Liver (tissue), 7 donors: ENCODE measurements at regions not wholly inside any gene's neighbourhood (a gene's known extent, or its start where the extent isn't known, plus 50 kb on each side); places are given as distances from the start of the nearest gene placed in this dataset.

Experiments used
- DNase-seq: peaks from one replicate; pipeline ENCODE4 v3.0.0-alpha.2; 2017; ENCODE audit warnings: low spot score
- H3K27ac ChIP-seq, 2 donors: one replicate each; pipeline ENCODE4 v1.7.0; 2013; ENCODE audit warnings: inconsistent platforms in 2 of 2, low read length in 2 of 2, control low read depth in 1 of 2, low read depth in 1 of 2, mild to moderate bottlenecking in 1 of 2
- H3K27me3 ChIP-seq, 4 donors: one replicate each; pipeline versions ENCODE4 v1.6.1 to v1.7.0; 2013; ENCODE audit warnings: low read length in 3 of 4, inconsistent platforms in 1 of 4, mild to moderate bottlenecking in 1 of 4, moderate library complexity in 1 of 4; ENCODE audit not compliant: control insufficient read depth in 4 of 4, insufficient read depth in 4 of 4
- H3K36me3 ChIP-seq, 4 donors: one replicate each; pipeline versions ENCODE4 v1.6.1 to v1.7.0; 2013; ENCODE audit warnings: low read length in 3 of 4, mild to moderate bottlenecking in 3 of 4, low read depth in 1 of 4, moderate library complexity in 1 of 4; ENCODE audit not compliant: control insufficient read depth in 4 of 4, insufficient read depth in 3 of 4
- H3K4me1 ChIP-seq, 4 donors: one replicate each; pipeline versions ENCODE4 v1.6.1 to v1.7.0; 2013; ENCODE audit warnings: low read length in 3 of 4, mild to moderate bottlenecking in 3 of 4, moderate library complexity in 1 of 4; ENCODE audit not compliant: control insufficient read depth in 4 of 4, insufficient read depth in 4 of 4
- H3K4me3 ChIP-seq, 3 donors: one replicate each; pipeline versions ENCODE4 v1.6.1 to v1.7.0; 2013; ENCODE audit warnings: low read length in 3 of 3, control low read depth in 1 of 3, low read depth in 1 of 3, mild to moderate bottlenecking in 1 of 3
- H3K9ac ChIP-seq, 2 donors: one replicate each; pipeline ENCODE4 v1.7.0; 2013; ENCODE audit warnings: low read length in 2 of 2, mild to moderate bottlenecking in 2 of 2, moderate library complexity in 2 of 2, control low read depth in 1 of 2, low read depth in 1 of 2
- H3K9me3 ChIP-seq, 4 donors: one replicate each; pipeline versions ENCODE4 v1.6.1 to v1.7.0; 2013; ENCODE audit warnings: low read length in 3 of 4; ENCODE audit not compliant: control insufficient read depth in 4 of 4
- EGR1 ChIP-seq, 2 donors: IDR thresholded peaks; 2 replicates each; pipeline ENCODE4 v1.6.1; 2016 to 2018; ENCODE audit warnings: antibody characterized with exemption in 2 of 2, low read depth in 2 of 2
- FOXA1 ChIP-seq: IDR thresholded peaks from 2 replicates; pipeline ENCODE4 v1.6.1; 2016; ENCODE audit warnings: antibody characterized with exemption
- FOXA2 ChIP-seq: IDR thresholded peaks from 2 replicates; pipeline ENCODE4 v1.6.1; 2016; ENCODE audit warnings: antibody characterized with exemption
- GABPA ChIP-seq, 2 donors: IDR thresholded peaks in 1 of 2; conservative IDR thresholded peaks in 1 of 2; 2 replicates each; pipeline ENCODE4 v1.6.1; 2016; ENCODE audit warnings: antibody characterized with exemption in 2 of 2, mild to moderate bottlenecking in 1 of 2, moderate library complexity in 1 of 2
- HNF4A ChIP-seq, 2 donors: conservative IDR thresholded peaks; 2 replicates each; pipeline ENCODE4 v1.6.1; 2016; ENCODE audit warnings: antibody characterized with exemption in 2 of 2, mild to moderate bottlenecking in 2 of 2
- HNF4G ChIP-seq: IDR thresholded peaks from 2 replicates; pipeline ENCODE4 v1.6.1; 2016; ENCODE audit warnings: antibody characterized with exemption
- MAX ChIP-seq: IDR thresholded peaks from 2 replicates; pipeline ENCODE4 v1.6.1; 2016; ENCODE audit warnings: antibody characterized with exemption
- NR2F2 ChIP-seq: IDR thresholded peaks from 2 replicates; pipeline ENCODE4 v1.6.1; 2016; ENCODE audit warnings: antibody characterized with exemption
- RAD21 ChIP-seq, 2 donors: IDR thresholded peaks; 2 replicates each; pipeline ENCODE4 v1.6.1; 2016; ENCODE audit warnings: antibody characterized with exemption in 2 of 2, mild to moderate bottlenecking in 2 of 2
- REST ChIP-seq: IDR thresholded peaks from 2 replicates; pipeline ENCODE4 v1.6.1; 2016; ENCODE audit warnings: antibody characterized with exemption, mild to moderate bottlenecking
- RXRA ChIP-seq, 2 donors: IDR thresholded peaks; 2 replicates each; pipeline ENCODE4 v1.6.1; 2017 to 2018; ENCODE audit warnings: antibody characterized with exemption in 2 of 2, mild to moderate bottlenecking in 1 of 2
- SP1 ChIP-seq: IDR thresholded peaks from 2 replicates; pipeline ENCODE4 v1.6.1; 2018; ENCODE audit warnings: antibody characterized with exemption, mild to moderate bottlenecking
- TAF1 ChIP-seq: conservative IDR thresholded peaks from 2 replicates; pipeline ENCODE4 v1.6.1; 2016; ENCODE audit warnings: antibody characterized with exemption, mild to moderate bottlenecking
- WGBS: extraction: QIAGEN DNeasy Blood & Tissue Kit; methylation state at CpG from one replicate; pipeline ENCODE4 v1.1.7; 2013; 5-methylcytosine and 5-hydroxymethylcytosine counted together
- TF ChIP-seq, protein P1 (sequence below): IDR thresholded peaks from 2 replicates; pipeline ENCODE4 v1.6.1; 2016; ENCODE audit warnings: antibody characterized with exemption
- TF ChIP-seq, protein P2 (sequence below): IDR thresholded peaks from 2 replicates; pipeline ENCODE4 v1.6.1; 2016; ENCODE audit warnings: antibody characterized with exemption
- donor health status: healthy.
- donor health status: healthy.
- donor health status: healthy.
- donor health status: healthy.

- TF ChIP-seq REST (no peak), RXRA (IDR thresholded peaks at IDR 0.05) (no peak), TAF1 (no peak), EGR1 (IDR thresholded peaks at IDR 0.05; ENCODE audit: low read depth in 2 of 2) (no peak), NR2F2 (no peak), MAX (no peak), SP1 (no peak), GABPA (IDR thresholded peaks at IDR 0.05 in 1 of 2, conservative IDR thresholded peaks at IDR 0.05 in 1 of 2) (no peak)
- TF ChIP-seq, protein P1, sequence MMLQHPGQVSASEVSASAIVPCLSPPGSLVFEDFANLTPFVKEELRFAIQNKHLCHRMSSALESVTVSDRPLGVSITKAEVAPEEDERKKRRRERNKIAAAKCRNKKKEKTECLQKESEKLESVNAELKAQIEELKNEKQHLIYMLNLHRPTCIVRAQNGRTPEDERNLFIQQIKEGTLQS: no peak
These were observed 570.6 kb upstream of the UBE2E2 start (continued) for GRCh38 chr3:22632536-22632935.

- H3K27ac ChIP-seq: no peak overlapping the region
- no peak overlapping the region for H3K4me3 ChIP-seq
- WGBS: 54% methylated on average over 1 of the region's 1 CpG
- H3K4me1 ChIP-seq: no peaks in the 10 kb centered on the region
- no peaks in the 10 kb centered on the region for H3K36me3 ChIP-seq
- H3K9ac ChIP-seq: no peak overlapping the region
- no peaks in the 10 kb centered on the region for H3K9me3 ChIP-seq
- peaks cover 0 to 3% (median 0%) of the 10 kb centered on the region in 4 donors for H3K27me3 ChIP-seq
- no peak for DNase-seq
- no peak for TF ChIP-seq NR2F2
- TF ChIP-seq, protein P1: no peak
- no peak for TF ChIP-seq HNF4G
- TF ChIP-seq SP1: no peak
- TF ChIP-seq GABPA (IDR thresholded peaks at IDR 0.05 in 1 of 2, conservative IDR thresholded peaks at IDR 0.05 in 1 of 2): no peak
- TF ChIP-seq, protein P2, sequence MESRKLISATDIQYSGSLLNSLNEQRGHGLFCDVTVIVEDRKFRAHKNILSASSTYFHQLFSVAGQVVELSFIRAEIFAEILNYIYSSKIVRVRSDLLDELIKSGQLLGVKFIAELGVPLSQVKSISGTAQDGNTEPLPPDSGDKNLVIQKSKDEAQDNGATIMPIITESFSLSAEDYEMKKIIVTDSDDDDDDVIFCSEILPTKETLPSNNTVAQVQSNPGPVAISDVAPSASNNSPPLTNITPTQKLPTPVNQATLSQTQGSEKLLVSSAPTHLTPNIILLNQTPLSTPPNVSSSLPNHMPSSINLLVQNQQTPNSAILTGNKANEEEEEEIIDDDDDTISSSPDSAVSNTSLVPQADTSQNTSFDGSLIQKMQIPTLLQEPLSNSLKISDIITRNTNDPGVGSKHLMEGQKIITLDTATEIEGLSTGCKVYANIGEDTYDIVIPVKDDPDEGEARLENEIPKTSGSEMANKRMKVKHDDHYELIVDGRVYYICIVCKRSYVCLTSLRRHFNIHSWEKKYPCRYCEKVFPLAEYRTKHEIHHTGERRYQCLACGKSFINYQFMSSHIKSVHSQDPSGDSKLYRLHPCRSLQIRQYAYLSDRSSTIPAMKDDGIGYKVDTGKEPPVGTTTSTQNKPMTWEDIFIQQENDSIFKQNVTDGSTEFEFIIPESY: no peak
- no peak for TF ChIP-seq HNF4A (conservative IDR thresholded peaks at IDR 0.05)
- TF ChIP-seq EGR1 (IDR thresholded peaks at IDR 0.05; ENCODE audit: low read depth in 2 of 2): no peak
- TF ChIP-seq RAD21 (IDR thresholded peaks at IDR 0.05): no peak
- no peak for TF ChIP-seq FOXA2
- TF ChIP-seq TAF1: no peak
- TF ChIP-seq FOXA1: no peak
These were observed 568.7 kb upstream of the UBE2E2 start for GRCh38 chr3:22634433-22634832.
